A549 (cell line): ENCODE measurements at regions not wholly inside any gene's neighbourhood (a gene's known extent, or its start where the extent isn't known, plus 50 kb on each side); places are given as distances from the start of the nearest gene placed in this dataset.

Source experiments
- CBX2 ChIP-seq: fragments of 200-600 bp; sonication (generic); IDR thresholded peaks from 2 replicates; pipeline ENCODE4 v1.6.1; 2016; ENCODE audit warnings: low read depth, mild to moderate bottlenecking, borderline replicate concordance
- CBX8 ChIP-seq: fragments of 200-600 bp; sonication (generic); IDR thresholded peaks from 2 replicates; pipeline ENCODE4 v1.6.1; 2016
- CTCF ChIP-seq: fragments of >200 bp; sonication (Bioruptor Twin); formaldehyde crosslinking; IDR thresholded peaks from 3 replicates; pipeline ENCODE4 v1.5.1; 2016
- MAFK ChIP-seq: fragments of 450-650 bp; IDR thresholded peaks from 2 replicates; pipeline ENCODE4 v1.6.1; 2014; ENCODE audit not compliant: partially characterized antibody
- MAZ ChIP-seq: fragments of 150-350 bp; IDR thresholded peaks from 2 replicates; pipeline ENCODE4 v1.6.1; 2014; ENCODE audit warnings: antibody characterized with exemption, low read depth, low read length, borderline replicate concordance
- NFE2L2 ChIP-seq: fragments of 150-350 bp; conservative IDR thresholded peaks from 2 replicates; pipeline ENCODE4 v1.6.1; 2014; ENCODE audit warnings: low read length
- POLR2A ChIP-seq: IDR thresholded peaks from 2 replicates; pipeline ENCODE4 v1.6.1; 2012; ENCODE audit warnings: mild to moderate bottlenecking, low read length
- POLR2AphosphoS2 ChIP-seq: conservative IDR thresholded peaks from 2 replicates; pipeline ENCODE4 v1.6.1; 2012; ENCODE audit warnings: low read length, improper control_type of control experiment, inconsistent platforms
- RFX5 ChIP-seq: fragments of 450-650 bp; IDR thresholded peaks from 2 replicates; pipeline ENCODE4 v1.7.1; 2014; ENCODE audit warnings: antibody characterized with exemption, mild to moderate bottlenecking, moderate library complexity
- USF2 ChIP-seq: fragments of 450-650 bp; IDR thresholded peaks from 2 replicates; pipeline ENCODE4 v1.6.1; 2014; ENCODE audit warnings: antibody characterized with exemption

GRCh38 chr18:75496151-75496550 lies 68.6 kb upstream of the SMIM21 start:
- no peak for TF ChIP-seq POLR2A
- no peak for TF ChIP-seq USF2
- TF ChIP-seq POLR2AphosphoS2: no peak
- TF ChIP-seq CBX2: no peak
- no peak for TF ChIP-seq CTCF
- TF ChIP-seq RFX5: no peak
- TF ChIP-seq NFE2L2: no peak
- TF ChIP-seq CBX8: no peak
- TF ChIP-seq MAZ: no peak
- no peak for TF ChIP-seq MAFK
